ENCODE measurements at regions not wholly inside any gene's neighbourhood (a gene's known extent, or its start where the extent isn't known, plus 50 kb on each side); places are given as distances from the start of the nearest gene placed in this dataset.

DNA sequence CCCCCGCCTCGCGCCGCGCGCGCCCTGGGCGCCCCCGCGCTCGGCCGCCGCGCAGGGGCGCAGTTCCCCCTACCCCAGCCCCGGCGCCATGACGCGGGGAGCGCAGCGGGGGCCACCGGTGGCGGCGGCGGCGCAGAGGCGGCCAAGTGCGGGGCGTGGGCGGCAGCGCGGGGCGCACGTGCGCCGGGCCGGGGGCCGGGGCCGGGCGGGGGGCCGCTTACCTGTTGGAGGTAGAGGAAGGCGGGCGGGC lies 108.3 kb downstream of the ENGASE start:
- TF ChIP-seq CTCF (conservative IDR thresholded peaks at IDR 0.05) (no peak), EZH2 (IDR thresholded peaks at IDR 0.05; ENCODE audit: low read depth) (no peak)
